B cell (primary cell): ENCODE measurements at regions not wholly inside any gene's neighbourhood (a gene's known extent, or its start where the extent isn't known, plus 50 kb on each side); places are given as distances from the start of the nearest gene placed in this dataset.

Source experiments
- ATAC-seq: fragments of 200-7000 bp; cut with Tn5 transposase; one replicate; pipeline ENCODE4 v1.10.0; 2021; ENCODE audit warnings: low read depth, mild to moderate bottlenecking, moderate number of reproducible peaks, moderate library complexity
- CTCF ChIA-PET: fragments of 350-600 bp; sonication (Branson Sonifier 250); formaldehyde crosslinking; loops from one replicate; lab custom pipeline; 2021; ENCODE audit warnings: antibody characterized with exemption, inconsistent platforms; lab: Charles Lee
- POLR2A ChIA-PET: fragments of 350-600 bp; sonication (Branson Sonifier 250); formaldehyde crosslinking; loops from one replicate; lab custom pipeline; 2021; ENCODE audit warnings: antibody characterized with exemption; lab: Charles Lee
- DNase-seq: peaks from one replicate; pipeline ENCODE4 v3.0.0; 2013
- H2AFZ ChIP-seq: 2 replicates; pipeline ENCODE4 v1.6.1; 2012; ENCODE audit warnings: mild to moderate bottlenecking, low read depth, low read length; ENCODE audit not compliant: insufficient read depth, poor library complexity, severe bottlenecking
- H3K27ac ChIP-seq, 2 donors: 1 replicate in 1 of 2; 2 replicates in 1 of 2; pipeline ENCODE4 v1.5.1; 2012 to 2013; ENCODE audit warnings: low read length in 2 of 2, mild to moderate bottlenecking in 2 of 2, moderate library complexity in 1 of 2
- H3K27me3 ChIP-seq, 4 experiments: fragments of 200-600 bp in 1 of 4; sonication (generic) in 1 of 4; replicated peaks in 1 of 4; 1 replicate in 2 of 4; 2 replicates in 2 of 4; pipeline versions ENCODE4 v1.6.1 to v1.7.0; 2013 to 2016; ENCODE audit warnings: low read length in 3 of 4, mild to moderate bottlenecking in 2 of 4, mixed read lengths in 1 of 4, moderate library complexity in 1 of 4; ENCODE audit not compliant: insufficient read depth in 4 of 4, control insufficient read depth in 3 of 4; ENCODE audit errors: control extremely low read depth in 1 of 4
- H3K36me3 ChIP-seq, 2 experiments: replicated peaks in 1 of 2; 1 replicate in 1 of 2; 2 replicates in 1 of 2; pipeline versions ENCODE4 v1.6.1 to v1.7.1; 2013; ENCODE audit warnings: low read length in 1 of 2; ENCODE audit not compliant: insufficient read depth in 2 of 2, control insufficient read depth in 1 of 2; ENCODE audit errors: control extremely low read depth in 1 of 2, extremely low read depth in 1 of 2
- H3K4me1 ChIP-seq, 2 donors: fragments of 200-600 bp in 1 of 2; sonication (generic) in 1 of 2; 1 replicate in 1 of 2; 2 replicates in 1 of 2; pipeline versions ENCODE4 v1.5.1 to v1.6.1; 2013 to 2017; ENCODE audit warnings: low read length in 2 of 2; ENCODE audit not compliant: control insufficient read depth in 2 of 2, insufficient read depth in 2 of 2
- H3K4me2 ChIP-seq: replicated peaks from 2 replicates; pipeline ENCODE3; 2012; ENCODE audit warnings: mild to moderate bottlenecking, low read depth, low read length; ENCODE audit not compliant: poor library complexity, severe bottlenecking
- H3K4me3 ChIP-seq, 5 experiments: fragments of 200-600 bp in 1 of 5; sonication (generic) in 1 of 5; 1 replicate in 3 of 5; 2 replicates in 2 of 5; pipeline versions ENCODE4 v1.5.1 to v1.7.0; 2011 to 2016; ENCODE audit warnings: low read length in 4 of 5, mild to moderate bottlenecking in 4 of 5, low read depth in 2 of 5, control low read depth in 1 of 5, moderate library complexity in 1 of 5; ENCODE audit not compliant: insufficient read depth in 1 of 5; ENCODE audit errors: control extremely low read depth in 1 of 5, extremely low read depth in 1 of 5
- H3K79me2 ChIP-seq: fragments of 200-600 bp; sonication (generic); one replicate; pipeline ENCODE4 v1.6.0; 2016; ENCODE audit warnings: low read length; ENCODE audit not compliant: control insufficient read depth, insufficient read depth
- H3K9ac ChIP-seq: fragments of 200-600 bp; sonication (generic); 2 replicates; pipeline ENCODE4 v1.6.1; 2017; ENCODE audit warnings: mild to moderate bottlenecking, low read length, moderate library complexity
- H3K9me3 ChIP-seq, 3 donors: one replicate each; pipeline versions ENCODE4 v1.6.1 to v1.7.1; 2013; ENCODE audit warnings: low read length in 2 of 3; ENCODE audit not compliant: control insufficient read depth in 2 of 3, insufficient read depth in 1 of 3; ENCODE audit errors: control extremely low read depth in 1 of 3
- H4K20me1 ChIP-seq: 2 replicates; pipeline ENCODE4 v1.6.0; 2012; ENCODE audit warnings: mild to moderate bottlenecking, low read length; ENCODE audit not compliant: insufficient read depth, control insufficient read depth, poor library complexity, severe bottlenecking
- H3K27ac Mint-ChIP-seq: one replicate; pipeline ENCODE4 v1.8.0; 2021; ENCODE audit warnings: mixed read lengths
- H3K27me3 Mint-ChIP-seq: one replicate; pipeline ENCODE4 v1.8.0; 2021; ENCODE audit warnings: mixed read lengths
- H3K4me1 Mint-ChIP-seq: one replicate; pipeline ENCODE4 v1.8.0; 2021; ENCODE audit warnings: mixed read lengths
- H3K4me3 Mint-ChIP-seq: one replicate; pipeline ENCODE4 v1.8.0; 2021; ENCODE audit warnings: mixed read lengths
- H3K9me3 Mint-ChIP-seq: one replicate; pipeline ENCODE4 v1.8.0; 2022; ENCODE audit warnings: mixed read lengths; ENCODE audit not compliant: insufficient read depth
- CTCF ChIP-seq: fragments of 200-600 bp; IDR thresholded peaks from one replicate; pipeline ENCODE4 v1.8.0; 2022; ENCODE audit warnings: antibody characterized with exemption, mild to moderate bottlenecking
- EZH2 ChIP-seq: IDR thresholded peaks from 2 replicates; pipeline ENCODE4 v1.6.1; 2012; ENCODE audit warnings: borderline replicate concordance, low read depth, mild to moderate bottlenecking, moderate library complexity, low read length; ENCODE audit not compliant: insufficient read depth, poor library complexity, severe bottlenecking
- WGBS: methylation state at CpG from one replicate; pipeline ENCODE4 v1.1.5; 2013; ENCODE audit warnings: missing lambda C conversion rate; ENCODE audit not compliant: insufficient coverage; 5-methylcytosine and 5-hydroxymethylcytosine counted together
- intact Hi-C: fragments of 100-400 bp; cut with micrococcal nuclease; formaldehyde crosslinking; loops from one replicate; pipeline ENCODE4 v1.10.0; 2022

GRCh38 chr3:81277853-81278252 is 483.6 kb downstream of the GBE1 start:
- Mint-ChIP-seq H3K9me3 (no peaks in the 10 kb centered on the region), H3K27me3 (no peaks in the 10 kb centered on the region), H3K4me1 (no peaks in the 10 kb centered on the region), H3K27ac (no peak overlapping the region), H3K4me3 (no peak overlapping the region)
- intact Hi-C loops, result no loop called here
- Histone ChIP-seq H3K9me3 (no peaks in the 10 kb centered on the region), H3K36me3 (no peaks in the 10 kb centered on the region), H3K4me3 (no peak overlapping the region), H3K79me2 (no peaks in the 10 kb centered on the region), H3K27me3 (no peaks in the 10 kb centered on the region), H3K9ac (no peak overlapping the region), H2AFZ (no peak overlapping the region), H3K27ac (no peak overlapping the region), H4K20me1 (no peaks in the 10 kb centered on the region), H3K4me2 (no peak overlapping the region), H3K4me1 (no peaks in the 10 kb centered on the region)
- DNase-seq (no peak), ATAC-seq (no peak)
- CTCF ChIA-PET, result no interaction called here
- POLR2A ChIA-PET, result no interaction called here
- TF ChIP-seq EZH2 (no peak), CTCF (no peak)

GRCh38 chr3:81274671-81275070 is 486.8 kb downstream of the GBE1 start:
- H3K9ac ChIP-seq, result no peak overlapping the region
- H3K4me3 Mint-ChIP-seq, result no peak overlapping the region
- no peaks in the 10 kb centered on the region for H3K4me1 ChIP-seq
- H3K79me2 ChIP-seq, result no peaks in the 10 kb centered on the region
- H4K20me1 ChIP-seq, result no peaks in the 10 kb centered on the region
- intact Hi-C loops, result no loop called here
- H3K4me3 ChIP-seq, result no peak overlapping the region
- TF ChIP-seq CTCF (no peak), EZH2 (no peak)
- no peak overlapping the region for H3K4me2 ChIP-seq
- no peaks in the 10 kb centered on the region for H3K27me3 Mint-ChIP-seq
- no peaks in the 10 kb centered on the region for H3K9me3 Mint-ChIP-seq
- no peak for ATAC-seq
- no peaks in the 10 kb centered on the region for H3K36me3 ChIP-seq
- no peak overlapping the region for H2AFZ ChIP-seq
- no peaks in the 10 kb centered on the region for H3K4me1 Mint-ChIP-seq
- CTCF ChIA-PET, result no interaction called here
- no peak for DNase-seq
- WGBS, result 100% methylated on average over 2 of the region's 2 CpGs
- no peaks in the 10 kb centered on the region for H3K9me3 ChIP-seq
- no peak overlapping the region for H3K27ac ChIP-seq
- no peak overlapping the region for H3K27ac Mint-ChIP-seq
- POLR2A ChIA-PET, result no interaction called here
- no peaks in the 10 kb centered on the region for H3K27me3 ChIP-seq
